Neuronal stem cell (in vitro differentiated cells): ENCODE measurements at regions not wholly inside any gene's neighbourhood (a gene's known extent, or its start where the extent isn't known, plus 50 kb on each side); places are given as distances from the start of the nearest gene placed in this dataset.
A peak's percentile ranks its signal among the peaks of the same experiment; 100 is the strongest.

Source experiments
- DNase-seq: peaks from one replicate; pipeline ENCODE4 v3.0.0-alpha.2; 2013; ENCODE audit warnings: low spot score
- H2AFZ ChIP-seq: one replicate; pipeline ENCODE4 v1.6.1; 2013; ENCODE audit warnings: mild to moderate bottlenecking, low read length, inconsistent platforms
- H2AK5ac ChIP-seq: 2 replicates; pipeline ENCODE4 v1.6.1; 2013; ENCODE audit warnings: low read depth, mild to moderate bottlenecking, inconsistent platforms, low read length, moderate library complexity, mixed read lengths
- H2BK120ac ChIP-seq: 2 replicates; pipeline ENCODE4 v1.6.1; 2013; ENCODE audit warnings: low read depth, mild to moderate bottlenecking, inconsistent platforms, low read length, moderate library complexity, mixed read lengths
- H2BK12ac ChIP-seq: one replicate; pipeline ENCODE4 v1.6.1; 2013; ENCODE audit warnings: low read length, inconsistent platforms
- H2BK15ac ChIP-seq: 2 replicates; pipeline ENCODE4 v1.6.1; 2013; ENCODE audit warnings: mild to moderate bottlenecking, low read length, inconsistent platforms, mixed read lengths
- H2BK5ac ChIP-seq: one replicate; pipeline ENCODE4 v1.6.1; 2013; ENCODE audit warnings: inconsistent platforms, mild to moderate bottlenecking, low read length, moderate library complexity
- H3K14ac ChIP-seq: one replicate; pipeline ENCODE4 v1.6.1; 2013; ENCODE audit warnings: low read length, inconsistent platforms
- H3K18ac ChIP-seq: 2 replicates; pipeline ENCODE4 v1.6.1; 2013; ENCODE audit warnings: low read length, inconsistent platforms
- H3K23ac ChIP-seq: 2 replicates; pipeline ENCODE4 v1.6.1; 2013; ENCODE audit warnings: low read depth, mild to moderate bottlenecking, mixed read lengths, low read length, inconsistent platforms; ENCODE audit not compliant: poor library complexity
- H3K27ac ChIP-seq: replicated peaks from 3 replicates; pipeline ENCODE4 v1.5.1; 2013; ENCODE audit warnings: low read length, inconsistent platforms
- H3K27me3 ChIP-seq, 3 experiments: 2 replicates each; pipeline ENCODE4 v1.6.1; 2013; ENCODE audit warnings: low read length in 3 of 3, mild to moderate bottlenecking in 2 of 3, inconsistent platforms in 1 of 3, low read depth in 1 of 3, mixed read lengths in 1 of 3, moderate library complexity in 1 of 3; ENCODE audit not compliant: control insufficient read depth in 3 of 3, insufficient read depth in 3 of 3
- H3K36me3 ChIP-seq, 2 donors: replicated peaks in 1 of 2; 2 replicates each; pipeline ENCODE4 v1.6.1; 2013; ENCODE audit warnings: low read length in 2 of 2; ENCODE audit not compliant: control insufficient read depth in 2 of 2, insufficient read depth in 2 of 2
- H3K4ac ChIP-seq: 2 replicates; pipeline ENCODE4 v1.6.1; 2013; ENCODE audit warnings: inconsistent platforms, mild to moderate bottlenecking, low read length, moderate library complexity
- H3K4me1 ChIP-seq, 2 donors: 1 replicate in 1 of 2; 2 replicates in 1 of 2; pipeline ENCODE4 v1.6.1; 2013; ENCODE audit warnings: low read length in 2 of 2, low read depth in 1 of 2; ENCODE audit not compliant: control insufficient read depth in 2 of 2, insufficient read depth in 1 of 2
- H3K4me2 ChIP-seq: one replicate; pipeline ENCODE4 v1.6.1; 2013; ENCODE audit warnings: mild to moderate bottlenecking, low read length, inconsistent platforms; ENCODE audit not compliant: insufficient read depth, poor library complexity, severe bottlenecking
- H3K4me3 ChIP-seq, 2 donors: 2 replicates each; pipeline ENCODE4 v1.5.1; 2013; ENCODE audit warnings: low read length in 2 of 2, mild to moderate bottlenecking in 2 of 2, inconsistent platforms in 1 of 2, moderate library complexity in 1 of 2
- H3K79me1 ChIP-seq: one replicate; pipeline ENCODE4 v1.6.1; 2013; ENCODE audit warnings: low read depth, mild to moderate bottlenecking, inconsistent platforms, low read length, moderate library complexity
- H3K9ac ChIP-seq: one replicate; pipeline ENCODE4 v1.6.1; 2013; ENCODE audit warnings: mild to moderate bottlenecking, low read depth, low read length, inconsistent platforms; ENCODE audit not compliant: poor library complexity
- H3K9me3 ChIP-seq, 2 donors: replicated peaks in 1 of 2; 2 replicates each; pipeline versions ENCODE3 to v1.6.1; 2013; ENCODE audit warnings: low read length in 2 of 2, mild to moderate bottlenecking in 2 of 2, inconsistent platforms in 1 of 2, low read depth in 1 of 2, mixed read lengths in 1 of 2, moderate library complexity in 1 of 2; ENCODE audit not compliant: control insufficient read depth in 2 of 2, insufficient read depth in 1 of 2
- H4K8ac ChIP-seq: one replicate; pipeline ENCODE4 v1.6.1; 2013; ENCODE audit warnings: low read depth, mild to moderate bottlenecking, inconsistent platforms, low read length, moderate library complexity
- H4K91ac ChIP-seq: one replicate; pipeline ENCODE4 v1.6.1; 2013; ENCODE audit warnings: low read length, low read depth, mild to moderate bottlenecking, inconsistent platforms; ENCODE audit not compliant: poor library complexity
- WGBS, 2 donors: extraction: QIAGEN DNeasy Blood & Tissue Kit; methylation state at CpG; one replicate each; pipeline ENCODE4 v1.1.7; 2013; ENCODE audit warnings: missing lambda C conversion rate in 2 of 2, mixed read lengths in 1 of 2; ENCODE audit not compliant: insufficient read length in 2 of 2, insufficient replicate concordance in 1 of 2; ENCODE audit errors: extremely low coverage in 2 of 2; 5-methylcytosine and 5-hydroxymethylcytosine counted together

DNA sequence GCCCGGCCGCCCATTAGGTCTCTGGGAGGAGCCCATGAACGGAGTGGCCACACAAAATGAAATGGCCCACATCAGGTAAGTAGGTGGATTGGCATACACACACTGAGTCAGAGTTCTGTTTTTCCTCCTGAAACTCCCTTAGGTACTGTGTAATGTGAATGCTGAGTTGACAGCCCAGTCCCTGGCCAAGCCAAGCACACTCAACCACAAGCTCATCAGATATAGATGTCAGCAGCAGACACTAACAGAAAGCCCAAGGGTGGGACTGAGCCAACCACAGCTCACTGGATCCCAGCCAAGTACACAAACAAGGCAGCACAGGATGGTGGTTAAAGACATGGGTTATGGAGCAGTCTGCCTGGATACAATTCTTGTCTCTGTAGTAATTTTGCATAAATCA lies 403.4 kb downstream of the GJA1 start:
- Histone ChIP-seq H2BK15ac (no peak overlapping the region), H2BK12ac (no peak overlapping the region), H3K18ac (no peak overlapping the region), H2AFZ (no peak overlapping the region), H3K9me3 (no peaks in the 10 kb centered on the region), H3K4me2 (no peak overlapping the region), H3K4me3 (no peak overlapping the region), H2BK5ac (no peak overlapping the region), H3K14ac (no peak overlapping the region), H2AK5ac (no peak overlapping the region), H3K9ac (no peak overlapping the region), H3K36me3 (no peaks in the 10 kb centered on the region), H4K8ac (no peak overlapping the region), H3K23ac (no peak overlapping the region), H3K4ac (no peak overlapping the region), H4K91ac (no peak overlapping the region), H3K27me3 (no peaks in the 10 kb centered on the region), H3K27ac (no peak overlapping the region), H3K79me1 (no peaks in the 10 kb centered on the region), H3K4me1 (no peaks in the 10 kb centered on the region), H2BK120ac (no peak overlapping the region)
- WGBS, 2 donors: no CpG with 5 or more reads among the region's 3 CpGs
- no peak for DNase-seq

GRCh38 chr6:121839896-121840295 lies 404.4 kb downstream of the GJA1 start:
- Histone ChIP-seq H2BK12ac (no peak overlapping the region), H3K18ac (no peak overlapping the region), H3K4me1 (no peaks in the 10 kb centered on the region), H3K79me1 (no peaks in the 10 kb centered on the region), H4K91ac (no peak overlapping the region), H3K4me2 (no peak overlapping the region), H2BK5ac (no peak overlapping the region), H3K4ac (no peak overlapping the region), H4K8ac (no peak overlapping the region), H3K36me3 (no peaks in the 10 kb centered on the region), H3K4me3 (no peak overlapping the region), H3K14ac (no peak overlapping the region), H2AK5ac (no peak overlapping the region), H3K27ac (no peak overlapping the region), H2BK15ac (no peak overlapping the region), H2AFZ (no peak overlapping the region), H3K9me3 (no peaks in the 10 kb centered on the region), H3K9ac (no peak overlapping the region), H2BK120ac (no peak overlapping the region), H3K23ac (no peak overlapping the region), H3K27me3 (no peaks in the 10 kb centered on the region)
- WGBS, 2 donors: no CpG with 5 or more reads among the region's 1 CpG
- DNase-seq: no peak

GRCh38 chr6:121844898-121845297 lies 409.5 kb downstream of the GJA1 start:
- H4K8ac ChIP-seq: no peak overlapping the region
- H3K14ac ChIP-seq: no peak overlapping the region
- no peak overlapping the region for H2BK120ac ChIP-seq
- H2AK5ac ChIP-seq: no peak overlapping the region
- H3K4me2 ChIP-seq: no peak overlapping the region
- H4K91ac ChIP-seq: no peak overlapping the region
- WGBS, 2 donors: no CpG with 5 or more reads among the region's 3 CpGs
- no peaks in the 10 kb centered on the region for H3K79me1 ChIP-seq
- no peak overlapping the region for H3K18ac ChIP-seq
- H2AFZ ChIP-seq: no peak overlapping the region
- H2BK12ac ChIP-seq: no peak overlapping the region
- H3K4me1 ChIP-seq: peaks cover 0 to 2% of the 10 kb centered on the region in 2 donors
- no peak overlapping the region for H3K23ac ChIP-seq
- H2BK5ac ChIP-seq: no peak overlapping the region
- H3K27me3 ChIP-seq: no peaks in the 10 kb centered on the region
- no peak overlapping the region for H3K4ac ChIP-seq
- no peak overlapping the region for H2BK15ac ChIP-seq
- DNase-seq: no peak
- H3K27ac ChIP-seq: no peak overlapping the region
- no peaks in the 10 kb centered on the region for H3K36me3 ChIP-seq
- no peaks in the 10 kb centered on the region for H3K9me3 ChIP-seq
- H3K4me3 ChIP-seq: no peak overlapping the region
- no peak overlapping the region for H3K9ac ChIP-seq

DNA sequence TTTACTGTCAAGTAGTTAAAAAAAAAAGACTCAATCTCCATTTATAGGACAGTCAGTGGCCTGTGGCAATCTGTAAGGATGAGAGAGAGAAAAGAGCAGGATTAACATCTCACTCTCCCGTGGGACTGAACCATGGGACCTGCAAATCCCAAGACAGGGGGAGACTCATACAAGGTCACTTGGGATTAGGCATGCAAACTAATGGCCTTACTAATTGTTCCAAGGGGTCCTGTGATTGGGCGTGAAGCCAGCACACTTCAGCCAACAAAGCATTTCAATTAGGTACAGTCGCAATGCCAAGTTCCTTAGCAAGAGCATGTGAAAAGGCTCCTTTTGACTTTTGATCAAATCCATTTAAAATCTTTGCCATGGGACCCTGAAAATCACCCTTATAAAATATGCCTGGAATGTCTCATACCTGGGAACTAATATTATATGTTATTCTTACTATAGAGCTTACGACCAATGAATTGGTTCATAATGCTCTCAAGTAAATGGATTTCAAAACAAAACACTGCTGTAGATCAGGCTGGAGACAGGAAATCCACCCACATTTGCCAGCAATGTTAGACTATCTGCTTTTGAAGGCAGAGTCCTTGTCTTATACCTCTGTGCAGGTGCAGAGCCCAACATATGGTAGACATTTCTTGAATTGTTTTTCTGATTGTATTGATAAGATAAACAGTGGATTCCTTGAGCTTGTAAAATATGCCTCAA lies 412.5 kb downstream of the GJA1 start:
- H3K9ac ChIP-seq: no peak overlapping the region
- H3K36me3 ChIP-seq: no peaks in the 10 kb centered on the region
- no peak overlapping the region for H3K4ac ChIP-seq
- no peak overlapping the region for H3K23ac ChIP-seq
- no peak overlapping the region for H3K14ac ChIP-seq
- H3K27ac ChIP-seq: no peak overlapping the region
- H3K4me2 ChIP-seq: no peak overlapping the region
- H3K79me1 ChIP-seq: no peaks in the 10 kb centered on the region
- H4K91ac ChIP-seq: no peak overlapping the region
- no peak for DNase-seq
- no peak overlapping the region for H2BK12ac ChIP-seq
- H2BK120ac ChIP-seq: no peak overlapping the region
- H3K27me3 ChIP-seq: no peaks in the 10 kb centered on the region
- H2BK5ac ChIP-seq: no peak overlapping the region
- peak overlapping the region; percentile 53 for H2AFZ ChIP-seq
- no peak overlapping the region for H2AK5ac ChIP-seq
- no CpG with 5 or more reads among the region's 4 CpGs for WGBS, 2 donors
- peaks cover 0 to 9% of the 10 kb centered on the region in 2 donors for H3K4me1 ChIP-seq
- H2BK15ac ChIP-seq: no peak overlapping the region
- H4K8ac ChIP-seq: no peak overlapping the region
- H3K4me3 ChIP-seq: no peak overlapping the region
- H3K9me3 ChIP-seq: no peaks in the 10 kb centered on the region
- no peak overlapping the region for H3K18ac ChIP-seq
